HepG2 (cell line): ENCODE measurements at regions not wholly inside any gene's neighbourhood (a gene's known extent, or its start where the extent isn't known, plus 50 kb on each side); places are given as distances from the start of the nearest gene placed in this dataset.

Source experiments
- ATAC-seq: fragments of 200-7000 bp; cut with Tn5 transposase; 3 replicates; pipeline ENCODE4 v1.9.1; 2020; ENCODE audit warnings: mild to moderate bottlenecking, moderate library complexity
- BruUV-seq: library from RNA; stranded (reverse); fragments of 400-500 nt; replicated peaks from 2 replicates; lab custom pipeline; 2021; lab: Mats Ljungman, UMichigan
- CTCF ChIA-PET: fragments of 300-600 bp; formaldehyde crosslinking; extraction: SDS; loops from one replicate; lab custom pipeline; 2021; ENCODE audit warnings: low total read pairs, inconsistent platforms, low intra/inter-chr PET ratio; lab: Yijun Ruan, JAX
- POLR2A ChIA-PET: fragments of 350-600 bp; sonication (Branson Sonifier 250); formaldehyde crosslinking; loops from one replicate; lab custom pipeline; 2020; ENCODE audit warnings: antibody characterized with exemption, inconsistent platforms; lab: Yijun Ruan, JAX
- DNase-seq: peaks from one replicate; pipeline ENCODE4 v3.0.0-alpha.2; 2015; ENCODE audit warnings: low spot score
- FAIRE-seq: peaks from 3 replicates; lab custom pipeline; 2011; peaks lifted over from hg19 to GRCh38; lab: Jason Lieb, UNC
- H2AFZ ChIP-seq: one replicate; pipeline ENCODE4 v1.6.1; 2011; ENCODE audit warnings: low read length, inconsistent platforms
- H3K27ac ChIP-seq: fragments of 300-600 bp; 3 replicates; pipeline ENCODE4 v1.8.0; 2011; ENCODE audit warnings: mixed run types, mild to moderate bottlenecking, mixed read lengths, low read length, inconsistent platforms; ENCODE audit not compliant: insufficient read depth; ENCODE audit errors: extremely low read length
- H3K27me3 ChIP-seq, 2 experiments: fragments of 200-600 bp in 1 of 2; 2 replicates in 1 of 2; 3 replicates in 1 of 2; pipeline versions ENCODE4 v1.6.0 to v1.8.0; 2011; ENCODE audit warnings: low read length in 2 of 2, mild to moderate bottlenecking in 2 of 2, moderate library complexity in 2 of 2, inconsistent platforms in 1 of 2; ENCODE audit not compliant: insufficient read depth in 2 of 2, control insufficient read depth in 1 of 2
- H3K36me3 ChIP-seq, 2 experiments: fragments of 200-600 bp in 1 of 2; replicated peaks in 1 of 2; 2 replicates in 1 of 2; 3 replicates in 1 of 2; pipeline versions ENCODE4 v1.5.1 to v1.8.0; 2011; ENCODE audit warnings: low read length in 2 of 2, inconsistent platforms in 1 of 2; ENCODE audit not compliant: insufficient read depth in 2 of 2, control insufficient read depth in 1 of 2
- H3K4me1 ChIP-seq: 2 replicates; pipeline ENCODE4 v1.5.1; 2012; ENCODE audit warnings: low read length, inconsistent platforms; ENCODE audit not compliant: insufficient read depth
- H3K4me2 ChIP-seq: 2 replicates; pipeline ENCODE4 v1.6.0; 2011; ENCODE audit warnings: low read depth, low read length, inconsistent platforms
- H3K4me3 ChIP-seq, 3 experiments: fragments of 200-600 bp in 1 of 3; sonication (generic), shearing (Covaris generic) in 1 of 3; replicated peaks in 1 of 3; 2 replicates each; pipeline ENCODE4 v1.5.1; 2011 to 2016; ENCODE audit warnings: low read length in 3 of 3, inconsistent platforms in 2 of 3, low read depth in 2 of 3, mild to moderate bottlenecking in 2 of 3, control low read depth in 1 of 3, mixed read lengths in 1 of 3; ENCODE audit not compliant: insufficient read depth in 1 of 3
- H3K79me2 ChIP-seq: one replicate; pipeline ENCODE4 v1.6.1; 2011; ENCODE audit warnings: low read length, inconsistent platforms; ENCODE audit not compliant: insufficient read depth
- H3K9ac ChIP-seq: 2 replicates; pipeline ENCODE4 v1.6.0; 2011; ENCODE audit warnings: mild to moderate bottlenecking, low read depth, low read length, inconsistent platforms; ENCODE audit not compliant: insufficient read depth
- H3K9me3 ChIP-seq: 2 replicates; pipeline ENCODE4 v1.5.1; 2012; ENCODE audit warnings: mild to moderate bottlenecking, low read length
- H4K20me1 ChIP-seq: 2 replicates; pipeline ENCODE4 v1.6.0; 2011; ENCODE audit warnings: inconsistent platforms, mild to moderate bottlenecking, low read length, moderate library complexity; ENCODE audit not compliant: insufficient read depth
- CREM ChIP-seq, 2 experiments: sonication (generic) in 1 of 2; formaldehyde crosslinking in 1 of 2; IDR thresholded peaks; 2 replicates each; pipeline versions ENCODE4 v1.4.0 to v1.6.1; 2016 to 2020; ENCODE audit warnings: antibody characterized with exemption in 1 of 2, mild to moderate bottlenecking in 1 of 2, missing genetic modification reagents in 1 of 2
- HNRNPL ChIP-seq: fragments of 200-400 bp; formaldehyde crosslinking; IDR thresholded peaks from 2 replicates; pipeline ENCODE4 v1.6.1; 2017; ENCODE audit warnings: mild to moderate bottlenecking, low read depth, low read length
- PHF8 ChIP-seq: sonication (generic); formaldehyde crosslinking; IDR thresholded peaks from 2 replicates; pipeline ENCODE4 v1.5.0; 2020; ENCODE audit warnings: missing genetic modification reagents
- SOX13 ChIP-seq, 3 experiments: fragments of 450-650 bp in 1 of 3; sonication (generic) in 1 of 3; formaldehyde crosslinking in 1 of 3; IDR thresholded peaks in 2 of 3; conservative IDR thresholded peaks in 1 of 3; 2 replicates each; pipeline versions ENCODE4 v1.5.0 to v1.6.1; 2016 to 2020; ENCODE audit warnings: antibody characterized with exemption in 1 of 3, mild to moderate bottlenecking in 1 of 3, missing compliant biosample characterization in 1 of 3, missing genetic modification reagents in 1 of 3, moderate library complexity in 1 of 3
- TBL1XR1 ChIP-seq: fragments of 150-350 bp; IDR thresholded peaks from 2 replicates; pipeline ENCODE4 v1.6.1; 2014; ENCODE audit warnings: borderline replicate concordance, low read length; ENCODE audit not compliant: partially characterized antibody
- YEATS4 ChIP-seq: sonication (generic); formaldehyde crosslinking; IDR thresholded peaks from 2 replicates; pipeline ENCODE4 v1.4.0; 2020; ENCODE audit warnings: missing genetic modification reagents, borderline replicate concordance
- ZBTB3 ChIP-seq: sonication (generic); formaldehyde crosslinking; IDR thresholded peaks from 2 replicates; pipeline ENCODE4 v1.4.0; 2020; ENCODE audit warnings: low read depth, mild to moderate bottlenecking, moderate library complexity, missing genetic modification reagents, borderline replicate concordance
- WGBS: methylation state at CpG from one replicate; pipeline ENCODE4 v1.1.6; 2017; ENCODE audit warnings: low lambda C conversion rate; 5-methylcytosine and 5-hydroxymethylcytosine counted together
- in situ Hi-C: cut with HindIII; loops from 2 replicates; pipeline ENCODE4 v1.10.0; 2017; ENCODE audit warnings: low pct_unique_long_range_greater_than_20kb; ENCODE audit not compliant: extremely low pct_ligation_motif_present
- intact Hi-C: fragments of 100-400 bp; cut with micrococcal nuclease; formaldehyde crosslinking; loops from one replicate; pipeline ENCODE4 v1.10.0; 2022; ENCODE audit not compliant: unreplicated experiment
- TF ChIP-seq, protein P1 (sequence below): IDR thresholded peaks from 2 replicates; pipeline ENCODE4 v1.6.1; 2018; ENCODE audit warnings: missing genetic modification reagents
- TF ChIP-seq, protein P2 (sequence below): sonication (generic); formaldehyde crosslinking; IDR thresholded peaks from 2 replicates; pipeline ENCODE4 v1.8.0; 2022; ENCODE audit warnings: mild to moderate bottlenecking, missing genetic modification reagents; ENCODE audit not compliant: insufficient replicate concordance
- TF ChIP-seq, protein P3 (sequence below): conservative IDR thresholded peaks from 2 replicates; pipeline ENCODE4 v1.6.1; 2018; ENCODE audit warnings: missing genetic modification reagents
- TF ChIP-seq, protein P4 (sequence below): sonication (generic); formaldehyde crosslinking; IDR thresholded peaks from 2 replicates; pipeline ENCODE4 v1.8.0; 2023; ENCODE audit warnings: mild to moderate bottlenecking, missing genetic modification reagents
- TF ChIP-seq, protein P5 (sequence below): sonication (generic); formaldehyde crosslinking; IDR thresholded peaks from 2 replicates; pipeline ENCODE4 v1.5.0; 2020; ENCODE audit warnings: mild to moderate bottlenecking, missing genetic modification reagents

DNA sequence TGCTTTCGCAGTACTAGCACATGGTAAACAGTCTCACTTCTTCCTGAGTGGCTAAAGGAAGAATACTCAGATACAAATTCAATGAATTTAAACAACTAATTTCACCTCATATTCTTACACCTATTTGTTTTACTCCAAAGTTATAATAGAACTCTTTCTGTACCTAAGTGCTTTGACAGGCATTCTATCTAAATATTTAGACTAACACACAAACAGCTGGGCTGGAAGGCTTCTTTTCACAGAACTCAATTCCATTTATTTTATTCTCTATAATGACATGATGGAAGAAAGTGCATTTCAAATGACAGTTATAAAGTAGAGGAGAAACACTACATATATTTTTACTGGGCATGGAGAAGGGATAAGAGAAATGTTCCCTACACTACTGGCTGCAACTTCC lies 384.9 kb upstream of the SPTLC3 start:
- H3K27me3 ChIP-seq, result no peaks in the 10 kb centered on the region
- no peaks in the 10 kb centered on the region for H3K36me3 ChIP-seq
- no peak overlapping the region for H3K4me2 ChIP-seq
- no peak for DNase-seq
- H4K20me1 ChIP-seq, result no peaks in the 10 kb centered on the region
- POLR2A ChIA-PET, result no interaction called here
- no peak overlapping the region for H3K9ac ChIP-seq
- 2% methylated on average over 1 of the region's 1 CpG for WGBS
- BruUV-seq, result no TSS peak
- TF ChIP-seq, protein P1, sequence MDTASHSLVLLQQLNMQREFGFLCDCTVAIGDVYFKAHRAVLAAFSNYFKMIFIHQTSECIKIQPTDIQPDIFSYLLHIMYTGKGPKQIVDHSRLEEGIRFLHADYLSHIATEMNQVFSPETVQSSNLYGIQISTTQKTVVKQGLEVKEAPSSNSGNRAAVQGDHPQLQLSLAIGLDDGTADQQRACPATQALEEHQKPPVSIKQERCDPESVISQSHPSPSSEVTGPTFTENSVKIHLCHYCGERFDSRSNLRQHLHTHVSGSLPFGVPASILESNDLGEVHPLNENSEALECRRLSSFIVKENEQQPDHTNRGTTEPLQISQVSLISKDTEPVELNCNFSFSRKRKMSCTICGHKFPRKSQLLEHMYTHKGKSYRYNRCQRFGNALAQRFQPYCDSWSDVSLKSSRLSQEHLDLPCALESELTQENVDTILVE (CRISPR knock-in tag), result no peak
- TF ChIP-seq HNRNPL (no peak), CREM (IDR thresholded peaks at IDR 0.05) (no peak), CREM (CRISPR knock-in tag; IDR thresholded peaks at IDR 0.05) (no peak), PHF8 (CRISPR knock-in tag) (no peak), SOX13 (IDR thresholded peaks at IDR 0.05) (no peak), SOX13 (CRISPR knock-in tag; conservative IDR thresholded peaks at IDR 0.05 in 1 of 2, IDR thresholded peaks at IDR 0.05 in 1 of 2) (no peak), ZBTB3 (CRISPR knock-in tag) (no peak), TBL1XR1 (no peak), YEATS4 (CRISPR knock-in tag) (no peak)
- TF ChIP-seq, protein P2, sequence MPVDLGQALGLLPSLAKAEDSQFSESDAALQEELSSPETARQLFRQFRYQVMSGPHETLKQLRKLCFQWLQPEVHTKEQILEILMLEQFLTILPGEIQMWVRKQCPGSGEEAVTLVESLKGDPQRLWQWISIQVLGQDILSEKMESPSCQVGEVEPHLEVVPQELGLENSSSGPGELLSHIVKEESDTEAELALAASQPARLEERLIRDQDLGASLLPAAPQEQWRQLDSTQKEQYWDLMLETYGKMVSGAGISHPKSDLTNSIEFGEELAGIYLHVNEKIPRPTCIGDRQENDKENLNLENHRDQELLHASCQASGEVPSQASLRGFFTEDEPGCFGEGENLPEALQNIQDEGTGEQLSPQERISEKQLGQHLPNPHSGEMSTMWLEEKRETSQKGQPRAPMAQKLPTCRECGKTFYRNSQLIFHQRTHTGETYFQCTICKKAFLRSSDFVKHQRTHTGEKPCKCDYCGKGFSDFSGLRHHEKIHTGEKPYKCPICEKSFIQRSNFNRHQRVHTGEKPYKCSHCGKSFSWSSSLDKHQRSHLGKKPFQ, result no peak
- TF ChIP-seq, protein P3, sequence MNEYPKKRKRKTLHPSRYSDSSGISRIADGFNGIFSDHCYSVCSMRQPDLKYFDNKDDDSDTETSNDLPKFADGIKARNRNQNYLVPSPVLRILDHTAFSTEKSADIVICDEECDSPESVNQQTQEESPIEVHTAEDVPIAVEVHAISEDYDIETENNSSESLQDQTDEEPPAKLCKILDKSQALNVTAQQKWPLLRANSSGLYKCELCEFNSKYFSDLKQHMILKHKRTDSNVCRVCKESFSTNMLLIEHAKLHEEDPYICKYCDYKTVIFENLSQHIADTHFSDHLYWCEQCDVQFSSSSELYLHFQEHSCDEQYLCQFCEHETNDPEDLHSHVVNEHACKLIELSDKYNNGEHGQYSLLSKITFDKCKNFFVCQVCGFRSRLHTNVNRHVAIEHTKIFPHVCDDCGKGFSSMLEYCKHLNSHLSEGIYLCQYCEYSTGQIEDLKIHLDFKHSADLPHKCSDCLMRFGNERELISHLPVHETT (CRISPR knock-in tag), result no peak
- TF ChIP-seq, protein P4, sequence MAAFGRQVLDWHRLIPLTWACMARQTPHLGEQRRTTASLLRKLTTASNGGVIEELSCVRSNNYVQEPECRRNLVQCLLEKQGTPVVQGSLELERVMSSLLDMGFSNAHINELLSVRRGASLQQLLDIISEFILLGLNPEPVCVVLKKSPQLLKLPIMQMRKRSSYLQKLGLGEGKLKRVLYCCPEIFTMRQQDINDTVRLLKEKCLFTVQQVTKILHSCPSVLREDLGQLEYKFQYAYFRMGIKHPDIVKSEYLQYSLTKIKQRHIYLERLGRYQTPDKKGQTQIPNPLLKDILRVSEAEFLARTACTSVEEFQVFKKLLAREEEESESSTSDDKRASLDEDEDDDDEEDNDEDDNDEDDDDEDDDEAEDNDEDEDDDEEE, result no peak
- TF ChIP-seq, protein P5, sequence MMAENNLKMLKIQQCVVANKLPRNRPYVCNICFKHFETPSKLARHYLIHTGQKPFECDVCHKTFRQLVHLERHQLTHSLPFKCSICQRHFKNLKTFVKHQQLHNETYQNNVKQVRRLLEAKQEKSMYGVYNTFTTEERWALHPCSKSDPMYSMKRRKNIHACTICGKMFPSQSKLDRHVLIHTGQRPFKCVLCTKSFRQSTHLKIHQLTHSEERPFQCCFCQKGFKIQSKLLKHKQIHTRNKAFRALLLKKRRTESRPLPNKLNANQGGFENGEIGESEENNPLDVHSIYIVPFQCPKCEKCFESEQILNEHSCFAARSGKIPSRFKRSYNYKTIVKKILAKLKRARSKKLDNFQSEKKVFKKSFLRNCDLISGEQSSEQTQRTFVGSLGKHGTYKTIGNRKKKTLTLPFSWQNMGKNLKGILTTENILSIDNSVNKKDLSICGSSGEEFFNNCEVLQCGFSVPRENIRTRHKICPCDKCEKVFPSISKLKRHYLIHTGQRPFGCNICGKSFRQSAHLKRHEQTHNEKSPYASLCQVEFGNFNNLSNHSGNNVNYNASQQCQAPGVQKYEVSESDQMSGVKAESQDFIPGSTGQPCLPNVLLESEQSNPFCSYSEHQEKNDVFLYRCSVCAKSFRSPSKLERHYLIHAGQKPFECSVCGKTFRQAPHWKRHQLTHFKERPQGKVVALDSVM (CRISPR knock-in tag), result no peak
- TF ChIP-seq, all 625 proteins: peak for 0
- H3K4me3 ChIP-seq, result no peak overlapping the region
- FAIRE-seq (no peak), ATAC-seq (no peak)
- no peaks in the 10 kb centered on the region for H3K4me1 ChIP-seq
- no peak overlapping the region for H3K27ac ChIP-seq
- intact Hi-C loops (no loop called here), in situ Hi-C loops (no loop called here)
- CTCF ChIA-PET, result no interaction called here
- H3K9me3 ChIP-seq, result no peaks in the 10 kb centered on the region
- H3K79me2 ChIP-seq, result no peaks in the 10 kb centered on the region
- H2AFZ ChIP-seq, result no peak overlapping the region
